DMS153 treated with DMSO at 0.1 percent for 48 hours (cell line): ENCODE measurements at regions not wholly inside any gene's neighbourhood (a gene's known extent, or its start where the extent isn't known, plus 50 kb on each side); places are given as distances from the start of the nearest gene placed in this dataset.

Source experiments
- DNase-seq: peaks from one replicate; lab custom pipeline; 2025; ENCODE audit not compliant: unreplicated experiment; lab: John Stamatoyannopoulos, UW

- DNase-seq, result no peak
Observed at GRCh38 chr16:86710602-86710950, 132.2 kb downstream of the FOXL1 start.

DNA sequence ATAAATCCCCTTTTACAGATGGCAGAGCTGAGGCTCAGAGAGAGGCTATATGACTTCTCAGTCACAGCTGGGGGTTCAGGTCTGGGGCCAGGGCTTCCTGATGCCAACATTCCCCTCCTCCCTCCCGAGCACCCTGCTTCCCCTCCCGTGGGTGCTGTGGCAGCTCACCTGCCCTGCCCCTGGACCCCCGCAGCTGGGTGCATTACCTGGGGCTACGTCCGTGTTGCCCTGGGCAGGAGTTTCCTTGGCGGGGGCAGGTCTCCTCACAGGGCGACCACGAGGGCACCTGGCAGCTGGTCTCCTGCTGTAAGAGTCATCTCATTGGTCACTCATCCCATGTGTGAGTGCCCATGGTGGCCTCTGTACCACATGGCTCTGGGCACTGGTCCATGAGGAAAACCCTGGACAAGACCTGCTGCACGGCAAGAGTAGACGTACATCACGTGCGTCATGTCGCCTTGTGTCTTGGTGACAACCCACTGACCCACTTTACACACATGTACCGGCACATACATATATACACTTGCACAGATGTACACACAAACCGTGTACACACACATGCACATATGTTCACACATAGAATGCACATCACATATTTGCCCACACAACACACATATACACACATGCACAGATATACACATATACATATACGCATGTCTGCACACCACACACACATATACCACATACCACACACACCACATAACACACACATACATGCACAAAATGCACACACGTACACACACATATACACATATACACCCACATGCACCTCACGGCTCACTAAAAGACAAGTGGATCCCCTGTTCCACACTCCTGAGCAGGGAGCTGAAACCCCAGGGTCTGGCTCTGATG lies 134.0 kb downstream of the FOXL1 start:
- DNase-seq, result no peak

- no peak for DNase-seq
Observed at GRCh38 chr16:86713021-86713631, 134.8 kb downstream of the FOXL1 start.

DNA sequence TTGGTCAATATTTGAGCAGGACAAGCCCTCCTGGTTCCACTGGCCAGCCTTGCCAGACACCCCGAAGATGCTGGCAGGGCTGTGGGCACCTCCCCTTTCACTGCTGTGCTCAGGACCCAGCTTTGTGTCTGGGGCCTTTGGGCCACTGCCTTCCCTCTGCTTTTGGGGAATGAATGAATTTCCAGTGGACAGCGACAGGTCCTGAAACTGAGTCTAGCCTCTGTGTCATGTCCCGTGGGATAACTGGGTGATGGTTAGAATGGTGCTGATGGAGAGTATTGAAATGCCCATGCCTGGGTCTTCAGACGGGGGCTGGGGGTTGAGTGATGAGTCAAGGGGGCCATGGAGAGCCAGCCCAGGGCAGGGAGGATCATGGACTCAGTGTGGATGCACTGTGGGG lies 135.8 kb downstream of the FOXL1 start:
- DNase-seq, result no peak

GRCh38 chr16:86716649-86717048 lies 138.3 kb downstream of the FOXL1 start:
- no peak for DNase-seq

DNA sequence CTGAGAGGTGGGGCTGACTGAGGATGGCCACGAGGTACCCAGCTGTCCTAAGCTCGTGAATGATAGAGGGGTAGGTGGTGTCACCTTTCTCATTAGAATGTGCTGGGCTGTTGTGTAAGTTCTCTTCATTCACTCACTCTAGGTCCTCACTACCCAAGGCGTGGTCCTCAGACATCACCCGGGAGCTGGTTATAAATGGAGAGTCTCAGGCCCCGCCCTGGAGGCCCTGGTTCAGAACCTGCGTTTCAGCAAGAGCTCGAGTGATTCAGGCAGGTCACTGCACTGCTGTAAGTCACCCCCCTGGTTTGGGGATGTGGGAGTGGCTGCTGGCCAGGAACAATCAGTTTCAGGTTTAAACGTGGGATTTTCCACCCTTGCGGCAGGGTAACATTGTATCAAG lies 139.8 kb downstream of the FOXL1 start:
- no peak for DNase-seq

GRCh38 chr16:86722970-86723369 lies 144.6 kb downstream of the FOXL1 start:
- DNase-seq, result no peak

DNA sequence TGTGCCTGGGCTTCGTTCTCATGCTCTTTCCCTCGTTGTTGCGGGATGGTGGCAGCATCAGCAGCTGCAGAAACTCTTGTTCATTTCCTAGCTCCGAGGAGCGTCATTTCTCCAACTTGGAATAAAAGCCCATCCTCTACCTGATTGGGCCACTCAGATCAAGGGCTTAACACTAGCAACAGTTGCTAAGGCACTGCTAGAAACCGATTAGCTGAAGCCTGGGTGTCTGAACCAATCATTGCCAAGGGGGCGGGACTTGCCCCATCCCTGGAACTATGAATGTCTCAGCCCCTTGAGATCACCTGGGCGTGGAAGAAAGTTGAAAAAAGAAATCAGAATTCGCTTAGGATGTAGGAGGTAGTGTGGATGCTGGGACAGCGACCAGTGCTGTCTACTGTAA lies 145.3 kb downstream of the FOXL1 start:
- no peak for DNase-seq

DNA sequence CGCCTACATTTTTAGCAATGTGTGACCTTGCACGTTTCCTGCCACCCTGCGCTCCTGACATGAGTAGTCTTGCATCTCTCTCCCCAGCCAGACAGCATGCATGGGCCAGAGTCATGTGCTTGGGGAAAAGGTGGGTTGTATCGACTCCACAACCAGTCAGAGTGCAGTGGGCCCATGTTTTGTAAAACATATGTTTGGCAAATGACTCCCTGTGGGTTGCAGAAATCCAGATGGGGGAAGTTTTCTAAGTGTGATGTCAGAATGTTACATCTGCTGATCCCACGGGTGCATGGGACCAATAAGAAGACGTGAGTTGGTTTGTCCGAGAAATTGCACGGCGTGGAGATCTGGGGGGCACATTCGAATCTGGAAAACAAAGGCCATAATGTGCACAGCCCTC lies 147.1 kb downstream of the FOXL1 start:
- no peak for DNase-seq

DNA sequence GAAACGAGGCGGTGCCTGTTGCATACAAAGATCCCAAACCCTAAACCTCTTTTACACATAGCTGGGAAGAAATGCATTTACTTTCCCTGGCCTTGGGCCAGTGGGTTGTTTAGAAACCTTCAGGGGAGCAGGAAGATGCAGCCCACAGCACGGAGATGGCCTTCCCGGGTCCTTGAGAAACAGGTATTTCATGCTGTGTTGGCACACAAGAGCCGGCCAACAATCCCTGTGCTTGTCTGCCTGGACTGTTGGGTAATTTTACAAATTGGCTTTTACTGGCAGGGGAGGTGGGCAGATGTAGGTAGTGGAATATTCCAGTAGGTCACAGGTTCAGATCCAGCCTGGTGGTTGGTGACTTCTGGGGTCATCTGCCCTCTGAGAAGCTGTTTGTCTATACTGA lies 148.0 kb downstream of the FOXL1 start:
- no peak for DNase-seq

DNA sequence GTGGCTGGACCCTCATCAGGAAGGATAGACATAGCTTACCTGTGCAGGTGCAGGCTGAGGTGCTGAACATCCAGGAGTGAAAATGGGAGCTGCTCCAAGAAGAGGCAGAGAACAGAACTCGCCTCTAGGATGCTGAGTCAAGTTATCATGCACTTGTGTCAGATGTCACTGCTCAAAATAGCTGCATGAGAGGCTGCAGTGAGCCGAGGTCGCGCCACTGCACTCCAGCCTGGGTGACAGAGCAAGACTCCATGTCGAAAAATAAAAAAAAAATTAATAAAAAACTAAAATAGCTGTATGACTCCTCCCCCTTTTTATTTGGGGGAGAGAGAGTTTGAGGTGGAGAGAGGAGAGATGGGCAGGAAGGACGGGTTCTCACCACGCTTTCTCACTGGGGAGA lies 148.8 kb downstream of the FOXL1 start:
- DNase-seq, result no peak

DNA sequence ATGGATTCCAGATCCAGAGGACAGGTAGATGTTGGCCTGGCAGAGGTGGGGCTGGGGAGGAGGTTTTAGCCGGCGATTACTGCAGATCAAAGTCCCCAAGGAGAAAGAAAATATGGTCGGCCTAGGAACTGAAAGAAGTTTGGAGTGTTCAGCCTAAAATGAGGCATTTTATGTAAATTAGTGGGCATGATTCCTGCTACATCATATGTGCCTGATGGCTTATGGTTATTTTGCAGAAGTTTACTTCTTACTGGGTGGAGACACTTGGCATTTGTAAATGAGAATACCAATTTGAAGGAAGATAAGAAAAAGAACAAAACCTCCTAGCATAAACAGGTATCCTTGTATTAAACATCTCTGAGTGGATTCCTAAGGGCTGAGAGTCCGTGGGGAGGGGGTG lies 149.3 kb downstream of the FOXL1 start:
- no peak for DNase-seq

DNA sequence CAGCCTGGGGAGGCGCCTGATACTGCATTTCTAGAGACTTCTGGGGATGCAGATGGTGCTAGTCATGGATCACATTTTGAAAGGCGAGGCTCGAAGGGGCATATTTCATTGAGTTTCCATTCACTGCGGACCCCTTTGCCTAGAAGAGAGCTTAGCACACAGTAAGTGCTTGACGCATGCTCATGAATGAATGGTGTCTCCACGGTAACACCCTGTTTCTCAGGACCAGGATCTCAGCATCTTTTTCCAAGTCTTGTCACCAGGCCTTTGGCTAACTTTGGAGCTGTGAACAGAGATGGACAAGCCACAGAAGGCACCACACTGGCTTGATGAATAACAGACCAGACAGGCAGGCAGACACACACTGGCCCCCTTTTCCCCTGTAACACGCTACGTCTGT lies 151.3 kb downstream of the FOXL1 start:
- no peak for DNase-seq

- DNase-seq, result no peak
Observed at GRCh38 chr16:86730086-86730485, 151.7 kb downstream of the FOXL1 start.

DNA sequence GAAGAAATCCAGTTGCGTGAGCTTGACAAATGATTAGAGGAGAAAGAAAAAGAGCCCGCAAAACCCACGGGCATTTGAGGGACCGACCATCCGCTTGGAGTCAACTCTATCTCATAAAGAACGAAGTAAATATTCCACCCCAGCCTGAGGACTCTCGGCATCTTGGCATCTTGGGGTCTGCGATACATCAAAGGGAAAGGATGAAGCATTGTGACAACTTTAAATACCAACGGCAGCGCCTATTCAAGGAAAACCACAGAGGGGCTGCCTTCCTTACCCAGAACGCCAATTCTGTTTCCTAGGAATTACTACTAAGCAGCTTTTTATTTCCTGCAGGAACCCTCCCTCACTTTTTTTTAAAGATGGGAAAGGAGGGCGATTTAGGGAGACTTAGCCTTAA lies 152.2 kb downstream of the FOXL1 start:
- no peak for DNase-seq

- no peak for DNase-seq
Observed at GRCh38 chr16:86732621-86733295, 154.4 kb downstream of the FOXL1 start.

GRCh38 chr16:86733546-86734254 lies 155.4 kb downstream of the FOXL1 start:
- no peak for DNase-seq

GRCh38 chr16:86734543-86735460 lies 156.5 kb downstream of the FOXL1 start:
- no peak for DNase-seq

DNA sequence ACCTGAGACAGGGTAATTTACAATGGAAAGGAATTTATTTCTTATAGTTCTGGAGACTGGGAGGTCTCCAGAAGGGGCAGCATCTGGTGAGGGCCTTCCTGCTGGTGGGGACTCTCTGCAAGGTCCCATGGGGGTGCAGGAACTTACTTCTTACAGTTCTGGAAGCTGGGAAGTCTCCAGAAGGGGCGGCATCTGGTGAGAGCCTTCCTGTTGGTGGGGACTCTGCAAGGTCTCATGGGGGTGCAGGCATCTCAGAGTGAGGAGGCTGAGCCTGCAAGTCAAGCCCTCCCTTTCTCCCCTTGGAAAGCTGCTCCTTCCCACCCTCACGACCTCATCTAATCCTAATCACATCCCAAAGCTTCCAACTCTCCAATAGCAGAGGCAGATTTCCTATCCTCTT lies 157.4 kb downstream of the FOXL1 start:
- no peak for DNase-seq

DNA sequence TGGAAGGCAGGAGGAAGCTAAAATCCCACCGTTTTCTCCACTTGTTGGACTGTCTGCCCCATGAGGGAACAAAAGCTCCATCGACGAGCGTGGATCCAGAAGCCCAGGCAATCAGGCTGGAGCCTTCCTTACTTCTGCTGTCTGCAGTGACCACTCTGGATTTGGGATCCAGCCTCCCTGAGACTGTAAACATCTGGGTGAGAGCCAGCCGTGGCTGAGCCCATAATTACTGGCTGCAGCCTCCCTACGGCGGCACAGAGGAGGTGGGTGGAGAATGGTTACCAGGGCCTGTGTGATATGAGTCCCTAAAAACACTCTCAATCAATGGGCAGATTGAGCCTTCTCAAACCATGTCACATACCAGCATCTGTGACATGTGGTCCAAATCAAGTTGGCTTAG lies 158.2 kb downstream of the FOXL1 start:
- no peak for DNase-seq

GRCh38 chr16:86737083-86737482 lies 158.7 kb downstream of the FOXL1 start:
- DNase-seq, result no peak
